Activated CD8-positive, alpha-beta T cell treated with anti-CD3 and anti-CD28 coated beads for 36 hours (primary cell): ENCODE measurements at regions not wholly inside any gene's neighbourhood (a gene's known extent, or its start where the extent isn't known, plus 50 kb on each side); places are given as distances from the start of the nearest gene placed in this dataset.

Experiments used
- ATAC-seq: fragments of 200-7000 bp; cut with Tn5 transposase; one replicate; pipeline ENCODE4 v1.10.0; 2021; ENCODE audit warnings: mild to moderate bottlenecking, moderate library complexity
- CTCF ChIA-PET: fragments of 350-600 bp; sonication (Branson Sonifier 250); formaldehyde crosslinking; loops from one replicate; lab custom pipeline; 2021; ENCODE audit warnings: antibody characterized with exemption; lab: Charles Lee
- POLR2A ChIA-PET: fragments of 350-600 bp; sonication (Branson Sonifier 250); formaldehyde crosslinking; loops from one replicate; lab custom pipeline; 2021; ENCODE audit warnings: antibody characterized with exemption; lab: Charles Lee
- DNase-seq: peaks from one replicate; pipeline ENCODE4 v3.0.0-alpha.2; 2020
- H3K27ac Mint-ChIP-seq: one replicate; pipeline ENCODE4 v1.8.0; 2021; ENCODE audit warnings: mild to moderate bottlenecking, mixed read lengths
- H3K27me3 Mint-ChIP-seq: one replicate; pipeline ENCODE4 v1.8.0; 2021; ENCODE audit warnings: mixed read lengths
- H3K36me3 Mint-ChIP-seq: one replicate; pipeline ENCODE4 v1.8.0; 2021; ENCODE audit warnings: low read depth, mixed read lengths
- H3K4me1 Mint-ChIP-seq: one replicate; pipeline ENCODE4 v1.8.0; 2021; ENCODE audit warnings: low read depth, mixed read lengths
- H3K4me3 Mint-ChIP-seq: one replicate; pipeline ENCODE4 v1.8.0; 2021; ENCODE audit warnings: mild to moderate bottlenecking, moderate library complexity, mixed read lengths
- H3K9me3 Mint-ChIP-seq: one replicate; pipeline ENCODE4 v1.8.0; 2021; ENCODE audit warnings: mixed read lengths
- CTCF ChIP-seq: fragments of 200-600 bp; IDR thresholded peaks from one replicate; pipeline ENCODE4 v1.8.0; 2022; ENCODE audit warnings: antibody characterized with exemption, mild to moderate bottlenecking
- intact Hi-C: fragments of 100-400 bp; cut with micrococcal nuclease; formaldehyde crosslinking; loops from one replicate; pipeline ENCODE4 v1.10.0; 2022

- H3K9me3 Mint-ChIP-seq = no peaks in the 10 kb centered on the region
- no peak for TF ChIP-seq CTCF
- no peak overlapping the region for H3K27ac Mint-ChIP-seq
- H3K36me3 Mint-ChIP-seq = no peaks in the 10 kb centered on the region
- ChIA-PET POLR2A (no interaction called here), CTCF (interaction anchor here (1.4 kb wide), 1 partner anchor 8 kb away, joined by 3 read pairs; no protein-coding TSS in a partner anchor)
- H3K4me1 Mint-ChIP-seq = no peaks in the 10 kb centered on the region
- no peak for DNase-seq
- ATAC-seq = no peak
- no peak overlapping the region for H3K4me3 Mint-ChIP-seq
- H3K27me3 Mint-ChIP-seq = no peaks in the 10 kb centered on the region
- intact Hi-C loops = no loop called here
These were observed 201.6 kb upstream of the KITLG start for GRCh38 chr12:88781909-88782308.

- no peak overlapping the region for H3K4me3 Mint-ChIP-seq
- no peaks in the 10 kb centered on the region for H3K27me3 Mint-ChIP-seq
- H3K36me3 Mint-ChIP-seq = no peaks in the 10 kb centered on the region
- intact Hi-C loops = no loop called here
- POLR2A ChIA-PET = no interaction called here
- no peaks in the 10 kb centered on the region for H3K9me3 Mint-ChIP-seq
- DNase-seq (no peak), ATAC-seq (no peak)
- no peak overlapping the region for H3K27ac Mint-ChIP-seq
- no peak for TF ChIP-seq CTCF
- no peaks in the 10 kb centered on the region for H3K4me1 Mint-ChIP-seq
- CTCF ChIA-PET = no interaction called here
These were observed 197.8 kb upstream of the KITLG start for GRCh38 chr12:88778064-88778463.

GRCh38 chr12:88775742-88776151, 195.5 kb upstream of the KITLG start:
- ChIA-PET CTCF (no interaction called here), POLR2A (no interaction called here)
- DNase-seq = no peak
- Mint-ChIP-seq H3K4me1 (no peaks in the 10 kb centered on the region), H3K9me3 (no peaks in the 10 kb centered on the region), H3K27me3 (no peaks in the 10 kb centered on the region), H3K4me3 (no peak overlapping the region), H3K36me3 (no peaks in the 10 kb centered on the region), H3K27ac (no peak overlapping the region)
- TF ChIP-seq CTCF = no peak
- no peak for ATAC-seq
- intact Hi-C loops = no loop called here

- no peak for ATAC-seq
- DNase-seq = no peak
- Mint-ChIP-seq H3K27ac (no peak overlapping the region), H3K36me3 (no peaks in the 10 kb centered on the region), H3K27me3 (no peaks in the 10 kb centered on the region), H3K4me3 (no peak overlapping the region), H3K9me3 (no peaks in the 10 kb centered on the region), H3K4me1 (no peaks in the 10 kb centered on the region)
- POLR2A ChIA-PET = no interaction called here
- intact Hi-C loops = no loop called here
- CTCF ChIA-PET = no interaction called here
- TF ChIP-seq CTCF = no peak
These were observed 187.4 kb upstream of the KITLG start for GRCh38 chr12:88767699-88768098.

GRCh38 chr12:88764781-88765480, 184.7 kb upstream of the KITLG start:
- ATAC-seq = no peak
- H3K9me3 Mint-ChIP-seq = no peaks in the 10 kb centered on the region
- H3K27ac Mint-ChIP-seq = no peak overlapping the region
- H3K4me1 Mint-ChIP-seq = no peaks in the 10 kb centered on the region
- no peak for DNase-seq
- ChIA-PET CTCF (no interaction called here), POLR2A (no interaction called here)
- no peak for TF ChIP-seq CTCF
- no peaks in the 10 kb centered on the region for H3K27me3 Mint-ChIP-seq
- H3K36me3 Mint-ChIP-seq = no peaks in the 10 kb centered on the region
- intact Hi-C loops = no loop called here
- no peak overlapping the region for H3K4me3 Mint-ChIP-seq
